T-helper 1 cell (primary cell): ENCODE measurements at regions not wholly inside any gene's neighbourhood (a gene's known extent, or its start where the extent isn't known, plus 50 kb on each side); places are given as distances from the start of the nearest gene placed in this dataset.

Experiments used
- DNase-seq, 5 donors: peaks; one replicate each; pipeline ENCODE4 v3.0.0-alpha.2; 2012 to 2020

GRCh38 chr18:45498287-45498658 is 117.0 kb upstream of the SLC14A2 start:
- DNase-seq: no peak

- no peak for DNase-seq
Measured at GRCh38 chr18:45503990-45504389, 111.3 kb upstream of the SLC14A2 start.

- no peak for DNase-seq
Measured at GRCh38 chr18:45505497-45506206, 109.6 kb upstream of the SLC14A2 start.

DNA sequence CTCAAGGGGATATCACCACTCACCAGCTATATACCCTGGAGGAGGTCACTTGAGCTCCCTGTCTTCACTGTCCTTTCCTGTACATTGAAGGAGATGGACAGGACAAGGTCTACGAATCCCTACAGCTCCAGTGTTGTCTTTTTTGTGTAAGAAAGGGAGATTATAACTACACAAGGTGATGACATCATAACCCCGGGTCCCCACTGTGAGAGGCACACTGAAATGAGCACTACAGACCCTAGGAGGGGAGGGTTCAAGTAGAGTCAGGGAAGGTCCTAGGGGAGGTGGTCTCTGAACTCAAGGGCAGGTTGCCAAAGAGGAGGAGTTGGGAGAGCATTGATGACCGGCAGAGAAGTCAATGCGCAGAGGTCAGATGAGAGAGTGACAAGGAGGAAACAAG is 108.3 kb upstream of the SLC14A2 start:
- no peak for DNase-seq

GRCh38 chr18:45509535-45509934 is 105.7 kb upstream of the SLC14A2 start:
- no peak for DNase-seq

DNA sequence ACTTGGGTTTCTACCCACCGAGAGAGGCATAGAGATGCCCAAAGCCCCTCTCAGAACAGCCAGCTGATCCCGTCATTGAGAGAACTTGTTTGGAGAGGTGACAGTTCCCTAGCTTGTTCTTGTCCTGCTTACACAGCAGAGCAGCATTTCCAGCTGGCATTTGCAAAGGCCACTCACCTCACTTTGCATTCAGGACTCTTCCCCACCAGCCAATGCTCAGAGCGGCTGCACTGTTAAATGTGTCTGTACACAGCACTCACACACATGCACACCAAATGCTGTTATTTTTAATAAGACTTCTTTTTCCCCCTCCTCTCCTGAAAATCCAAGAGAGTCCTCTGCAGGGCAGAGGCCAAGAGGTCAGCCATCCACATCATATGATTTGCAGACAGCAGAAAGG is 104.6 kb upstream of the SLC14A2 start:
- no peak for DNase-seq

GRCh38 chr18:45512363-45512953 is 102.8 kb upstream of the SLC14A2 start:
- DNase-seq: no peak

- no peak for DNase-seq
Measured at GRCh38 chr18:45517181-45517741, 98.0 kb upstream of the SLC14A2 start.

- DNase-seq: no peak
Measured at GRCh38 chr18:45518311-45519155, 96.7 kb upstream of the SLC14A2 start.

GRCh38 chr18:45519411-45520280 is 95.6 kb upstream of the SLC14A2 start:
- DNase-seq: no peak

DNA sequence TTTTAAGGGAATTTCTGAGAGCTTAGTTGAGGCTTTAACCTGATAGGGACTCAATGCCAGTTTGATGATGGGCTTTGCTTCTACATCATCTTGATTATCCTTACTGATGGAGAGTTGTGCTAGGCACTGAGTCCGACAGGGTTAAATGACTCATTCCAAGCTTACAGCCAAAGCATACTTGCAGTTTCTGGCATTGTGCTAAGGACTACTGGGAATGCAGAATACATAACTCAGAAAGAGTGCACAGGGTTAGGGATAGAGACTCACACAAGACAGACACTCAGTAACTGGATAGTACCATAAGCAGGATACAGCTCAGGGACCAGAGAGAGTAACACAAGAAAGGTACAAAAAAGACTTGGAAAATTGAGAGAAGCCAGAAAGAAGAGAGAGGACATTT is 94.1 kb upstream of the SLC14A2 start:
- no peak for DNase-seq

- DNase-seq: peak in 1 of 5 donors; percentile 5
Measured at GRCh38 chr18:45521777-45522176, 93.5 kb upstream of the SLC14A2 start.

DNA sequence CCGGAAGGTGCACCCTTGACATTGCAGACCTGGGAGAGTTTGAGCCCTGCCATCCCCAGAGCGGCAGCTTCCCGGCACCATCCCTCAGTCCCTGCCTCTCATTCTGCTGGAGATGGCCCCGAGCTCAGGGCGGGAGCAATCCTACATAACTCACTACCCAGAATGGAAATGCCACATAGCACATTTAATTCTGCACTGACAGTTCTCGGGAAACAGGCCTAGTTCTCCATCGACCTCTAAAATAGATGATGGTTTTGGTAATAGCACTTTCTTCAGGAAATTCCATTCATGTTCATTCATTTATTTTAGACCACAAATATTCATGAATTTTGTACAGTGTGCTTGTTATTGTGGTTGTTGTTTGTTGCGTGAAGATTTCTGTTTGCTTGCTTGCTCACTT is 92.9 kb upstream of the SLC14A2 start:
- DNase-seq: no peak

DNA sequence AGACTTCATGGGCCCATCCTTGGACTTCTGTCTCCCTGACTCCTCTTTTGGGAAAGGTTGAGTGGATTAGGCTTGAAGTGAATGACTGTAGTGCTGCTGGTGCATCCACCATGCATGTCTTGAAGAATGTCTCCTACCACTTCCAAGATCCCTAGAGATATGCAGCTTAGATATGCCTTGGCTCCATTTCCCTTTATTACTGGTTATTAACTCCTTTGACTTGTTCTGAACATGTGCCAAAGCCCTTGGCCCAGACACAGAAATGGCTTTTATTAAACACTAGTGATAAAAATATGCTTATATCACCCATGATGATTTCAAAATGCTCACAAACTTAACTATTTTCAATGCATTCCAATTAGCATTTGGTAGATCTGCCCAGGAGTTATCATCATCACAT is 90.0 kb upstream of the SLC14A2 start:
- no peak for DNase-seq

GRCh38 chr18:45526114-45526841 is 89.0 kb upstream of the SLC14A2 start:
- DNase-seq: no peak

GRCh38 chr18:45527891-45528290 is 87.4 kb upstream of the SLC14A2 start:
- DNase-seq: no peak

DNA sequence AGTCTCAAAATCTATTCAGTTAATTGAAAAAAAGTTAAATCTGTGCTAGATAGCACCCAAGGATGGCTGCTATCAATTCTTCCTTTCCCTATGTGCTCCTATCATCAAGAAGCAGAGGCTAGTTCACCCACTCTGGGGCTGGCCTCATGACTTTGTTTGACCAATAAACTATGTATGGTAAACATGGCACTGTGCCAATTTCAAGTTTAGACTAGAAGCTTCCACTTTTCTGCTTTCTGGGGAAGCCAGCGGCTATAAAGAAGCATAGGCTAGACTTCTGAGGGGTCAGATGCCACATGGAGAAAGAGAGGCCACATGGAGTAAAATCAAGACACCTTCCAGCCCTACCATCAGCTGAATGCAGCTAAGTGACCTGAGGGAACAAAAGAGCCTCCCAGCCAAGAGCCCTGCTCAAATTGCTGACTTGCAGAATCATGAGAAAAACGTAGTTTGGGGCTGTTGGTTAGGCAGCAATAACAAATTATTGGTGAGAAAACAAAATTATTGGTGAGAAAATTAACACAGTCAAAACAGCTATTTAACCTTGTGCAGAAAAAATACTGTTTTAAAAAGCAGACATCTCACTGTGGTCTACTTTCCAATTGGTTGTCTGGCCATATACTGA is 86.5 kb upstream of the SLC14A2 start:
- DNase-seq: no peak

GRCh38 chr18:45538444-45538843 is 76.8 kb upstream of the SLC14A2 start:
- DNase-seq: no peak

DNA sequence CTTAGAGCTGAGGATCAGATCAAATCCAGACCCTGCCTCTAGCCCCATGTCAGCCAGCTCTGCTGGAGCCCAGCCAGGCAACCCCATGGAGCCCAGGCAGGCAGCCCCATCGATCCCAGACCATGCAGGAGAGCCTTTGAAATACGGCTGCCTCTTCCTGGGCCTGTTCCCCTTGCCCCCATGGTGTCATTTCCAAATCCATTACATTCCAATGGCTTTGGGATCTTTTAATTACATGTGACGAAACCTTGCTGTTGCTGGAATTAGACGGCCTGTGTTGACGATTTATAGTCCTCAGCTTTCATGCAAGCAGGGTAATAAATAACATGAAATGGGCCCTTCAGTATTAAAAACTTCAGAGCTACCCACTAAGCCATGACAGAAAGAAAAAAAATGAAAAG is 75.8 kb upstream of the SLC14A2 start:
- no peak for DNase-seq

GRCh38 chr18:45540125-45540524 is 75.2 kb upstream of the SLC14A2 start:
- no peak for DNase-seq

DNA sequence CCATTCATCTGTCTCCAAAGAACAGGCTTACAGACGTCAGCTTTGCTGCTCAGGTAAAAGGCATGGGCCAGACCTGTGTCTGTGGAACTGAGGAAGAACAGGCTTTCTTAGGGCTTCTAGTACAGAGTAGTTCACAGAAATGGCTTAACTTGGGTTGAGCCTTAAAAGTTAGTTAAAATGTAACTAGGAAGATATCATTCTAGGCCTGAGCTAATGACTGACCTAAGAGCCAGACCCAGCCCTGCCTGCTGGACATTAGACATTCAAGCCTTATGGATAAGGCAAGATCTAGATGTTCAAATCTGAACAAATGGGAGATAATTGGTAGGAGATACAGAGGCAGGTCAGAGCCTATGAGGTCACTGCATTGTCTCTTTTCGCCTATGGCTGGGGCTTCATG is 73.9 kb upstream of the SLC14A2 start:
- no peak for DNase-seq
